A549 (cell line): ENCODE measurements at regions not wholly inside any gene's neighbourhood (a gene's known extent, or its start where the extent isn't known, plus 50 kb on each side); places are given as distances from the start of the nearest gene placed in this dataset.

Experiments
- POLR2A ChIP-seq: IDR thresholded peaks from 2 replicates; pipeline ENCODE4 v1.6.1; 2012; ENCODE audit warnings: mild to moderate bottlenecking, low read length
- RAD21 ChIP-seq, 2 experiments: fragments of >200 bp in 1 of 2; sonication (Bioruptor Twin) in 1 of 2; formaldehyde crosslinking in 1 of 2; IDR thresholded peaks in 1 of 2; conservative IDR thresholded peaks in 1 of 2; 2 replicates in 1 of 2; 3 replicates in 1 of 2; pipeline ENCODE4 v1.6.1; 2012 to 2018; ENCODE audit warnings: inconsistent platforms in 1 of 2
- SMC3 ChIP-seq: fragments of >200 bp; sonication (Bioruptor Twin); formaldehyde crosslinking; IDR thresholded peaks from 3 replicates; pipeline ENCODE4 v1.6.1; 2018; ENCODE audit warnings: inconsistent platforms

GRCh38 chr6:6905961-6906518 lies 201.7 kb upstream of the RREB1 start:
- TF ChIP-seq SMC3 (no peak), POLR2A (no peak), RAD21 (conservative IDR thresholded peaks at IDR 0.05 in 1 of 2, IDR thresholded peaks at IDR 0.05 in 1 of 2) (no peak)
